HG03039 (cell line): ENCODE measurements at regions not wholly inside any gene's neighbourhood (a gene's known extent, or its start where the extent isn't known, plus 50 kb on each side); places are given as distances from the start of the nearest gene placed in this dataset.

Source experiments
- ATAC-seq: cut with Tn5 transposase; IDR thresholded peaks from one replicate; pipeline ENCODE4 v1.9.1; 2021; ENCODE audit warnings: mild to moderate bottlenecking, moderate library complexity; ENCODE audit not compliant: unreplicated experiment

GRCh38 chr1:218967254-218967653 is 206.4 kb upstream of the LYPLAL1 start:
- no peak for ATAC-seq

- no peak for ATAC-seq
Observed at GRCh38 chr1:218967836-218968235, 205.8 kb upstream of the LYPLAL1 start.

- no peak for ATAC-seq
Observed at GRCh38 chr1:218969006-218969405, 204.7 kb upstream of the LYPLAL1 start.

GRCh38 chr1:218970397-218970990 is 203.2 kb upstream of the LYPLAL1 start:
- ATAC-seq: no peak

DNA sequence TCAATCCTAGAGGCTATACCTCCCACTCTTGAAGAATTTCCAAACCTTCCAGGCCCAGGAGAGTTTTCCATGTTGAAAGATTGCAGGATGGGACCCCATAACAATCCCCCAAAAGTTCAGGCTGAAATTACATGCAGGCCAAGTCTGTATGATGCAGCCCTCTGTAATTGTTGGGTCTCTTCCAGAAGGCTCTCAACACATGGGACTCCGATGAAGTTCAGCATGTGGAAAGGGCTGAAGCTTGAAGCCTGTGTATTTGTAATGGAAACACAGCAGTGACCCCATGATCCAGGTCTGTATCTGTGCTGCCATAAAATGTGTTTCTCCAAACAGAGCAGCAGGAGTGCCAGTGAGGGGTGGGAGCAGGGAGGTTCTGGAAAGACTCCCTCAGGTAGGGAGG is 202.5 kb upstream of the LYPLAL1 start:
- no peak for ATAC-seq

DNA sequence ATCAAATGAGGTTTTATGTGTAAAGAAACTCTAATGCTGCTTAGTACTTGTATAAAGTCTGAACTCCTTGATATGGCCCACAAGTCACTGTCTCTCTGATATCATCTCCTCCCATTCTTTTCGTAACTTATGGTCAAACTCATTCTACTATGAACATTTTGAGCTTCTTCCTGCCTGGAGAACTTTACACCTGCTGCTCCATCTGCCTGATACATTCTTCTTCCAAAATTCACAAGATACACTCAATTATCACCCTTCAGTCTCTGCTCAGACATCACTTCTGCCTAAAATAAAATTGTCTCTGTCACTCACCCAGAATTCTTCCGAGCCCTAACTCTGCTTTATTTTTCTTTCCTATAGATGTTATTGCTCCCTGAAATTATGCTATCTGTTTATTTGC is 192.8 kb upstream of the LYPLAL1 start:
- ATAC-seq: no peak

DNA sequence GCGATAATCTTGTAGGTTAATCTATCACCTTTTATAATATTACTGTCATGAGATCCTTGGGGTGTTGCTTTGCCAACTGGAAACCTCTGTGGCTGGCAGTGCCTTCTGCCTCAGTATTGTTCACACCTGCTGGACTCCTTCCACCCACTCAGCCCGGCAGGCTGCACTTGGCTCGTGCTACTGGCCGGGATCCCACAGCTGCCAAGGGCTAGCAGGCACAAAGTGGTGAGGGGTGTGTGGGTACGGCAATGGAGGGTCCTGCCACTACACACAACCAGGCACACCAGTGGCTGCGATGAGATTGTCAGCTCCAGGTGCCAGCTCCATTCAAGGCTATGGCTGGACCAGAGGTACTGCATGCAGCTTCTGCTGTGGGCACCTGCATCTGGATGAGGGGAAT is 191.2 kb upstream of the LYPLAL1 start:
- ATAC-seq: no peak

DNA sequence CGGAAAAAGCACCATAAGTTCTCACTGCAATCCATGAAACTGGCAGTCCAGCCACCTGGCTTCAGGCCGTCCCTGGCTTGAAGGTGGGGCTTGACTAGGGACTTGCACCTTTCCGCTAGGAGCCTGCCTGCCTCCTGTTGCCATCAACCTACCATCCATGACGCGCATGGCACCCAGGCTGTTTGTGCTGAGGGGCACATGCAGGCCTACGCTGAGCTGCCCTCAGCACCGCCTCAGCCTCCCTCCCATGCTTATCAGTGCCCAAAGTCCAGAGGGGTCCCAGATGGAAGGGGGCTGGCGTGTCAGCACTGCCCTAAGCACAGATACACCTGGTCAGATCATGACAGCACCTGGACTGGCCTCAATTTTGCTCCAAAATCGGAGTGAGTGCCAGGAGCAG is 190.2 kb upstream of the LYPLAL1 start:
- no peak for ATAC-seq

DNA sequence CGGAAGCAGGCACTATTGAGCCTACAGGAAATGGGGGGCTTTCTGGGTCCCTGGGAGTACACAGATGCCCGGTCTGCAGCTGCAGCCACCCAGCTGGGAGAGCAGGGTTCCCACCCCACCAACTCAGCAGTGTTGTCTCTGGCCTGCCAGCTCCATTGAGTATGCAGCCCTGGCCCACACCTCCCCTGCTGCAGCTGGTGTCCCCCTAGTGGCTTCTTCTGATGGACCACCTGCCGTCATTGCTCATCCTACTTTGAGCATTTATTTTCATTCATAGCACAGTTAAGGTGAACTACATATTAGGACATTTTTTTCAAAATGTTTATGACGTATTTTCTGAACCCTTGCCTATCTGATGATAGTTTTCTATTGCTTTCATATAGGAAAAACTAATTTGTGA is 189.8 kb upstream of the LYPLAL1 start:
- no peak for ATAC-seq

GRCh38 chr1:218985424-218985984 is 188.2 kb upstream of the LYPLAL1 start:
- no peak for ATAC-seq

DNA sequence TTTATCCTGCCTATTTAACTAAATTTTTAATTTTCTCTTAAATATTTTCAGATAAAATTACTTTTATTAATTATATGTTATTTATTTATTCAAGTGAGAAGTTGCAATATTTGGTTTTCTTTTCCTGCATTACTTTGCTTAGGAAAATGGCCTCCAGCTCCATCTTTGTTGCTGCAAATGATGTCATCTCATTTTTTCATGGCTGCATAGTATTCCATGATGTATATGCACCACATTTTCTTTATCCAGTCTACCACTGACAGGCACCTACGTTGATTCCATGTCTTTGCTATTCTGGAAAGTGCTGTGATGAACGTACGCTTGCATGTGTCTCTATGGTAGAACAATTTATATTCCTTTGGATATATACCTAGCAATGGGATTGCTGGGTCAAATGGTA is 186.9 kb upstream of the LYPLAL1 start:
- ATAC-seq: no peak

- no peak for ATAC-seq
Observed at GRCh38 chr1:218990019-218990418, 183.7 kb upstream of the LYPLAL1 start.

GRCh38 chr1:218991089-218991488 is 182.6 kb upstream of the LYPLAL1 start:
- ATAC-seq: no peak

GRCh38 chr1:218994615-218995014 is 179.1 kb upstream of the LYPLAL1 start:
- ATAC-seq: no peak

DNA sequence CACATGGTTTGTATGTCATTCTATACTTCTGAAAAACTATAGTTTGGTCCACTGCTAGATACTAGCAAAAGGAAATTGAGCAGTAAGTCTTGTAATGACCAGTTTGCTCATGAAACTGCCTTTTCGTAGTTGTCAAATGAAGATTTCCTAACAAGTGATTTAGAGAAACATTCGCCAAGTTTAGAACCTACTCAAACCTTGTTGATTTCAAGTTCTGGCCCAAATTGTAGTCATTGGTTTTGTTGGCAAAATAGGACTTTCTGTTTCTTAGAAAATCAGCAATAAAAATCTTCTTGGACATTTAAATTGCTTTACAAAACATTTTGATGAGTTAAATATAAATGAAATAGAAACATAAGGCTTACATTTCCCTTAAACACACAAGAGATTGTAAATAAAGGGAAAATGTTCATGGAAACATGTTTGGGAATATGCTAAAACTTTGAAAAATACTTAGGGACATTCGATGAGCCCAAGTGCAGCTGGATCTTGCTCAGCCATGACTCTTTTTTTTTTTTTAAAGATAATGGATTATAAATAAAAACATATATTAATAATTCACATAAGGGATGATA is 178.5 kb upstream of the LYPLAL1 start:
- no peak for ATAC-seq

DNA sequence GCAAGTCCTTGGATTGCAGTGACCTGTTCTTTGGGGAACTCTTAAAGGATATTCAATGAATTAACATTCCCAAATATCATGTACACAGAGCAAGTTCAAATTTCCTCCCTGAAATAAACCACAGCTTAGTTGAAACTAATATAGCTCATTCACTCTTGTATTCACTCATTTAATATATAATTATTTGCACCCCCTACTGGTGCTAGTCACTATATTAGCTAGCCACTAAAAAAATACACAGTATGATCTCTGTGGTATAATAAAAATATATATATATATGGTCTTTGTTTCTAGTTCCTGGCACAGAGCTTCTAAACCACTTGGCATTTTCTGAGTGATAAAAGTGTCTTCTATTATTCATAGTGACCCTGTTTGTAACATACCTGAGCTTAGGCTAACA is 177.3 kb upstream of the LYPLAL1 start:
- ATAC-seq: no peak

DNA sequence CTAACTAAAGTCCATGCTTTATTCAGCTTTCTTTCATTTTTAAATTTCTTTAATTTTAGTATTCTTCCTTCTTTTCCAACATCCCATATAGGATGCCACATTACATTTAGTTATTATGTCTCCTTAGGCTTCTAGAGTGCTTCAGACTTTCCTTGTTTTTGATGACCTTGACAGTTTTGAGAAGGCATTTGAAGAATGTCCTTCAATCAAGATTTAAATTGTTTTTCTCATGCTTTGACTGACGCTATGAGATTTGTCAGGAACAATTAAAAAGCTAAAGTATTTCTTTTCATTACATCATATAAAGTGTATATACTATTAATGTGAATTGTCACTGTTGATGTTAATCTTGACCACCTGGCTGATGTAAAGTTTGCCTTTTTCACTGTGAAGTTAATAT is 173.7 kb upstream of the LYPLAL1 start:
- no peak for ATAC-seq

- ATAC-seq: no peak
Observed at GRCh38 chr1:219000631-219001030, 173.0 kb upstream of the LYPLAL1 start.

- ATAC-seq: no peak
Observed at GRCh38 chr1:219010720-219011119, 163.0 kb upstream of the LYPLAL1 start.

- no peak for ATAC-seq
Observed at GRCh38 chr1:219020386-219020785, 153.3 kb upstream of the LYPLAL1 start.

DNA sequence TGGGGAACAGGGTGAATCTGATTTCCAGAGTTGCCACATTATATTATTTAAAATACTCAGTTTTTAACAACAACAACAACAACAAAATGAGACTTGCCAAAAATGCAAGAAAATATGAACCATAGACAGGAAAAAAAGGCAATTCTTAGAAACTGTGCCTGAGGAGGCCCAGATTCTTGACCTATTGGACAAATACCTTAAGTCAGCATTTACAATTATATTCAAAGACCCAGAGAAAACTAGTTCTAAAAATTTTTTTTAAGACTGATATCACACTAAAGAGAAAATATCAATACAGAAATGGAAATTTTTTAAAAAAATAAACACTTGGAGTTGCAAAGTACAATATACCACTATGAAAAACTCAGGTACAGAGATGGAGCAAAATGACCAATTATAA is 152.8 kb upstream of the LYPLAL1 start:
- ATAC-seq: no peak

DNA sequence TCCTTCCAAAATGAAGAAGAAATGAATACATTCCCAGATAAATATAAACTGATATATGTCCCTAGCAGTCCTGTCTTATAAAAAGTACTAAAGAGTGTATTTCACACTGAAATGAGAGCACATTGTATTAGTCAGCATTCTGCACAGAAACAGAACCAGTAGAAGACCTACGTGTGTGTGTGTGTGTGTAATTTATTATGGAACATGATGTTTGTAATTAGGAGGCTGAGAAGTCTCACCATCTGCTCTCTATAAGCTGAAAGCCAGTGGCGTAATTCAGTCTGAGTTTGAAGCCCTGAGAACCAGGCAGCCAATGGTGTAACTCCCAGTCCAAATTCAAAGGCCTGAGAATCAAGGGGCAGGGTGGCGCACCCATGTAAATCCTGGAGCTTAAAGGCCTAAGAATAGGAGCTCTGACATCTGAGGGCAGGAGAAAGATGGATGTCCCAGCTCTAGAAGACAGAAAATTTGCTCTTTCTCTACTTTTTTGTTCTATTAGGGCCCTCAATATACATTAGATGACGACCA is 146.5 kb upstream of the LYPLAL1 start:
- no peak for ATAC-seq

DNA sequence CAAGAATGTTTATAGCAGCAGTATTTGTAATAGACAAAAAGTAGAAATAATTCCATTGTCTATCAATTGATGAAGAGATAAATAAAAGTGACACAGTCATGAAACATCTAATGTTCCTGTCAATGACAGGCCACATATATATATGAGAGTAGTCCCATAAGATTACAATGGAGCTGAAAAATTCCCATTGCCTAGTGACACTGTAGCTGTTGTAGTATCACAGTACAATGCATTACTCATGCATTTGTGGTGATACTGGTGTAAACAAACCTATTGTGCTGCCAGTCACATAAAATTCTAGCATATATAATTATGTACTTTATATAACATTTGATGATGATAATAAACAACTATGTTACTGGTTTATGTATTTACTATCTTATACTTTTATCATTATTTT is 141.9 kb upstream of the LYPLAL1 start:
- ATAC-seq: no peak
